ENCODE measurements at regions not wholly inside any gene's neighbourhood (a gene's known extent, or its start where the extent isn't known, plus 50 kb on each side); places are given as distances from the start of the nearest gene placed in this dataset.

GRCh38 chr3:159196359-159196758, 394.5 kb downstream of the MFSD1 start:
- no peak for TF ChIP-seq POLR2A (IDR thresholded peaks at IDR 0.05)
- TF ChIP-seq POLR2AphosphoS5 (IDR thresholded peaks at IDR 0.05): no peak
- TF ChIP-seq CTCF (IDR thresholded peaks at IDR 0.05): no peak
- Histone ChIP-seq H3K4me3 (no peak overlapping the region), H3K27me3 (no peaks in the 10 kb centered on the region), H3K27ac (no peak overlapping the region), H3K36me3 (no peaks in the 10 kb centered on the region), H3K9me3 (peaks cover 0 to 6% of the 10 kb centered on the region in 2 donors), H3K4me1 (no peaks in the 10 kb centered on the region)
- 97 to 100% methylated on average over 1 of the region's 1 CpG for WGBS, 2 donors (ENCODE audit: low coverage in 1 of 2)
- no peak for DNase-seq
- in situ Hi-C loops (cut with MboI; ENCODE audit: low pct_ligation_motif_present in 1 of 4, low pct_unique_long_range_greater_than_20kb in 1 of 4, low sequenced_read_pairs in 3 of 4) (no loop called here), intact Hi-C loops (cut with DNase I; ENCODE audit: low total_unique reads) (no loop called here)

DNA sequence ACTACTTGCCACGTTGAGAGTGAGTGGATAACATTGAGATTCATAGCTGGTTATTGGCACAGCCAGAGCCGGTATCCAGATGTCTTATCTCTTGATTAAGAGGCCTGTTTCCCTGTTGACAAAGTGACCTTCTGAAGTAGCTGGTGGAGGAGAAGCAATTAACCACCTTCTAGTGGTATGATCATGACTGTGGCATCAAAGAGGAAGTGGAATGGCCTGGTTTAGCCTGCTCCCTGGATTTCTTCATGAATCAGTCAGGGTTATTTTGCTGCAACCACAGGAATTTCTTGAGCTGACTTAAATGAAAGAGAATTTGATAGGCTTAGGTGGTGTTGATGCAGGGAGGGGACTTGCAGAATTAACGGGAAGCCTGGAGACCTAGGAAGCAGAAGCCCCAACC, 398.3 kb downstream of the MFSD1 start:
- Histone ChIP-seq H3K9me3 (peaks cover 0 to 6% of the 10 kb centered on the region in 2 donors), H3K4me1 (no peaks in the 10 kb centered on the region), H3K27ac (no peak overlapping the region), H3K36me3 (no peaks in the 10 kb centered on the region), H3K27me3 (no peaks in the 10 kb centered on the region), H3K4me3 (no peak overlapping the region)
- in situ Hi-C loops (cut with MboI; ENCODE audit: low pct_ligation_motif_present in 1 of 4, low pct_unique_long_range_greater_than_20kb in 1 of 4, low sequenced_read_pairs in 3 of 4): no loop called here
- TF ChIP-seq CTCF (IDR thresholded peaks at IDR 0.05) (no peak), EP300 (IDR thresholded peaks at IDR 0.05; ENCODE audit: low read depth) (no peak), POLR2A (IDR thresholded peaks at IDR 0.05) (no peak), POLR2AphosphoS5 (IDR thresholded peaks at IDR 0.05) (no peak)
- intact Hi-C loops (cut with DNase I; ENCODE audit: low total_unique reads): no loop called here
- 68 to 70% methylated on average over 3 of the region's 3 CpGs for WGBS, 2 donors (ENCODE audit: low coverage in 1 of 2)
- no peak for DNase-seq

DNA sequence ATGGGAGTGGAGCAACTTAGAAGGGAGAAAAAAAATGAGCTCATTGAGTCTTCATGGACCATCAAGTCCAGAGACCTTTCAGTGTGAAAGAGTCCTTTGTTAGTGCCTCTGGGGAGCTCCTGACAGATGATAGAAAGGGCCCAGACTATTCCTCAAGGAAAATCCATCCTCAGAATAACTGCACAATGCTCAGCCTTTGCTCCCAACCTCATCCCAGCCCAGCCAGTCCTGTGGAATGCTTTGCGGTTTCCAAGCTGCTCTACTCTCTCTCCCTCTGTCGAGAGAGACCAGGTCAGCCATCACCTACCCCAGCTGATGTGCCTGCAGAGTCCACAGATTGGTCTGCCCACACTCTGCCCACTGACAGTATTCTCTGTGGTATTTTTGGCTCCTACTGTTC, 406.2 kb downstream of the MFSD1 start:
- intact Hi-C loops (cut with DNase I; ENCODE audit: low total_unique reads) (no loop called here), in situ Hi-C loops (cut with MboI; ENCODE audit: low pct_ligation_motif_present in 1 of 4, low pct_unique_long_range_greater_than_20kb in 1 of 4, low sequenced_read_pairs in 3 of 4) (no loop called here)
- Histone ChIP-seq H3K36me3 (no peaks in the 10 kb centered on the region), H3K27ac (no peak overlapping the region), H3K4me3 (no peak overlapping the region), H3K27me3 (no peaks in the 10 kb centered on the region), H3K4me1 (no peaks in the 10 kb centered on the region), H3K9me3 (no peaks in the 10 kb centered on the region)
- TF ChIP-seq EP300 (IDR thresholded peaks at IDR 0.05; ENCODE audit: low read depth) (no peak), POLR2AphosphoS5 (IDR thresholded peaks at IDR 0.05) (no peak), POLR2A (IDR thresholded peaks at IDR 0.05) (no peak)
- DNase-seq: no peak
- whole genome bisulfite sequencing, 2 donors (ENCODE audit: low coverage in 1 of 2): 79 to 80% methylated on average over 1 to 2 of the region's 2 CpGs

DNA sequence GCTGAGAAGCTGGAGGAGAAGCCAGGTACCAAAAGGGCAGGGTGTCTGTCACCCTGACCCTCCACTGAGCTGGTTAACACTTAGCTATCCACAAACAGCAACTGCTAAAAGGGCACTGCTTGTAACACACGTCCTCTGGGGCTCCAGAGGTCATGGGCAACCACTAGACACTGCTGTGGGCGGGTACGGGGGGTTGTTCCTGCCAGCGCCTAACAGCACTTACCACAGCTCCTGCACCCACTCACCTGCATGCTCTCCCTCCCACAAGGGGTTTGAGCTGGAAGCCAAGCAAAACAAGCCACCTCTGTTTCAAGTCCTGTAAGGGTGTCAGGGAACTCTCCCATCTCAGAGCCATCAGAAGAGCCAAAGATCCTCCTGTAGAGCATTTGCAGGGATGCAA, 407.6 kb downstream of the MFSD1 start:
- Histone ChIP-seq H3K4me1 (no peaks in the 10 kb centered on the region), H3K27me3 (no peaks in the 10 kb centered on the region), H3K4me3 (no peak overlapping the region), H3K36me3 (no peaks in the 10 kb centered on the region), H3K27ac (no peak overlapping the region), H3K9me3 (no peaks in the 10 kb centered on the region)
- no peak for DNase-seq
- in situ Hi-C loops (cut with MboI; ENCODE audit: low pct_ligation_motif_present in 1 of 4, low pct_unique_long_range_greater_than_20kb in 1 of 4, low sequenced_read_pairs in 3 of 4) (no loop called here), intact Hi-C loops (cut with DNase I; ENCODE audit: low total_unique reads) (no loop called here)
- TF ChIP-seq POLR2A (IDR thresholded peaks at IDR 0.05): no peak
- TF ChIP-seq EP300 (IDR thresholded peaks at IDR 0.05; ENCODE audit: low read depth): no peak
- no peak for TF ChIP-seq POLR2AphosphoS5 (IDR thresholded peaks at IDR 0.05)
- WGBS, 2 donors (ENCODE audit: low coverage in 1 of 2): 71% methylated on average over 4 of the region's 4 CpGs; no CpG with 5 or more reads in 1 of the 2 donors

DNA sequence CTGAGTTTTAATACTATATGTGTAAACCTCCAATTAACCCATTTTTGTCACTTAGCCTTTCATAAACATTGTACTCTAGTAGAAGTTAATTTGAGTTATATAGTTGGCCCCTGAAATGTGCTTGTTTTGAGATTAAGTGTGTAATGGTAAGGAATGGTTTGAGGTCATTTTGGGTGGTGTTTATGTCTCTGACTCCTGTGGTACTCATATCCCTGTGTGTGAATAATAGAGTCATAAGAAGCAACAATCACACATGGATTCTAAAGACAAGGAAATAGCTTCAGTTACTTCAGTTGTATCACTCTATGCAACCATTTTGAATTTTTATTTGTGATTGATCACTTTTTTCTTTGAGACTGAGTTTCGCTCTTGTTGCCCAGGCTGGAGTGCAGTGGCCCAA, 408.5 kb downstream of the MFSD1 start:
- in situ Hi-C loops (cut with MboI; ENCODE audit: low pct_ligation_motif_present in 1 of 4, low pct_unique_long_range_greater_than_20kb in 1 of 4, low sequenced_read_pairs in 3 of 4): no loop called here
- no peak for DNase-seq
- TF ChIP-seq EP300 (IDR thresholded peaks at IDR 0.05; ENCODE audit: low read depth) (no peak), POLR2AphosphoS5 (IDR thresholded peaks at IDR 0.05) (no peak), POLR2A (IDR thresholded peaks at IDR 0.05) (no peak), CTCF (IDR thresholded peaks at IDR 0.05) (no peak)
- WGBS, 2 donors (ENCODE audit: low coverage in 1 of 2): 88 to 100% methylated on average over 1 of the region's 1 CpG
- intact Hi-C loops (cut with DNase I; ENCODE audit: low total_unique reads): no loop called here
- Histone ChIP-seq H3K4me3 (no peak overlapping the region), H3K27me3 (no peaks in the 10 kb centered on the region), H3K36me3 (no peaks in the 10 kb centered on the region), H3K27ac (no peak overlapping the region), H3K9me3 (no peaks in the 10 kb centered on the region), H3K4me1 (no peaks in the 10 kb centered on the region)
